ENCODE measurements at regions not wholly inside any gene's neighbourhood (a gene's known extent, or its start where the extent isn't known, plus 50 kb on each side); places are given as distances from the start of the nearest gene placed in this dataset.
"Not testable (repeated sequence)": the region's sequence is repeated elsewhere in the genome, so short reads cannot be mapped to it uniquely, and the experiment has no call there.

DNA sequence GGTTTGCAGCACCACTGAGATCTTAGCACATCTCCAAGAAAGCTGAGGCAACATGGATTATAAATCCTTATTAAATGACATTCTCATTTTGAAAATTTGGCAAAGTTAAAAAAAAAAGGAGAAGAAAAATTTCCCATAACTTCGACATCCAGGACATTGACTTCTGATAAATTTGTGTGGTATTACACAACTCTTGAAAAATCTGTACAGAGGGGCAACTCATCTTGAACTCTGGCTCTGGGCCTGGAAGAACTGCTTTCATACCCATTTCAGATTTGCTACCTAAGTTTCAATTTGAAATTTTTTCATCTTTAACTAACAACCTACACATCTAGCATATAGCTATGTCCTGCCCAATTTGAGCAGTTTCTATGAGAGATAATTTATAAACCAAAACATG is 118.0 kb upstream of the UGP2 start:
- Histone ChIP-seq H3K4me3 (no peak overlapping the region), H3K27ac (no peak overlapping the region), H3K4me1 (no peaks in the 10 kb centered on the region), H3K27me3 (no peaks in the 10 kb centered on the region), H3K9me3 (peaks cover 0 to 3% (median 0%) of the 10 kb centered on the region in 12 donors), H3K36me3 (no peaks in the 10 kb centered on the region)
- DNase-seq (no peak), ATAC-seq (no peak)
- WGBS, 4 donors, result 83 to 91% (median 88%) methylated on average over 1 of the region's 1 CpG
- no peak for TF ChIP-seq POLR2A (IDR thresholded peaks at IDR 0.05)
- no peak for TF ChIP-seq CTCF (IDR thresholded peaks at IDR 0.05)
- intact Hi-C loops (cut with DNase I), result no loop called here

DNA sequence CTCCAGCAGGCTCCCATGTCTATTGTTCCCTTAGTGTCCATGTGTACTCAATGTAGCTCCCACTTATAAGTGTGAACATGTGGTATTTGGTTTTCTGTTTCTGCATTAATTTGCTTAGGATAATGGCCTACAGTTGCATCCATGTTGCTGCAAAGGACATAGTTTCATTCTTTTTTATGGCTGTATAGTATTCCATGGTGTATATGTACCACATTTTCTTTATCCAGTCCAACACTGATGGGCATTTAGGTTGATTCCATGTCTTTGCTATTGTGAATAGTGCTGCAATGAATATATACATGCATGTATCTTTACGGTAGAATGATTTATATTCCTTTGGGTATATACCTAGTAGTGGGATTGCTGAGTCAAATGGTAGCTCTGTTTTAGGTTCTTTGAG is 116.5 kb upstream of the UGP2 start:
- ATAC-seq; H3K36me3 ChIP-seq; H3K27ac ChIP-seq; intact Hi-C loops (cut with DNase I); H3K9me3 ChIP-seq; H3K4me3 ChIP-seq; H3K27me3 ChIP-seq; DNase-seq; H3K4me1 ChIP-seq: not testable (repeated sequence)
- 91 to 100% (median 96%) methylated on average over 1 of the region's 1 CpG for WGBS, 4 donors

DNA sequence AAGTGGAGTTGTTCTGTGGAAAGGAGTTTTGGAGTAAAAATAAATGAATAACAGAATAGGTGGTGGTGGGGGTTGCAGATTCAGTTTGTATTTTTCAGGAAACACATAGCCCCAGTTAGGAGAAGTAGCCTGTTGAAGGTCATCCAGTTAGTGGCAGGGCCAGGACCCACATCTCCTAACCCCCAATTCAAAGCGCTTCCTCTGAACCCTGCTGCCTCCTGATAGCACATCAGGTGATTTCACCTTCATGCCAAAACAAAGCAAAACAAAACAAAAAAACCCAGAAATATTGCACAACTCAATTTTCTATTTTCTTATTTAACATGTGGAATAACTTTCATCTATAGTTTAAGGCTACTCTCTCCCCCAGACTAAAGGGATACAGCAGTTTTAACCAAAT is 112.3 kb upstream of the UGP2 start:
- TF ChIP-seq CTCF (IDR thresholded peaks at IDR 0.05) (no peak), POLR2A (IDR thresholded peaks at IDR 0.05) (no peak)
- whole genome bisulfite sequencing, 4 donors, result 75 to 98% (median 84%) methylated on average over 1 of the region's 1 CpG
- Histone ChIP-seq H3K4me1 (no peaks in the 10 kb centered on the region), H3K27me3 (no peaks in the 10 kb centered on the region), H3K36me3 (no peaks in the 10 kb centered on the region), H3K9me3 (peaks cover 0 to 3% (median 0%) of the 10 kb centered on the region in 12 donors), H3K27ac (no peak overlapping the region), H3K4me3 (no peak overlapping the region)
- ATAC-seq (no peak), DNase-seq (no peak)
- intact Hi-C loops (cut with DNase I), result no loop called here

GRCh38 chr2:63729831-63730230 is 111.9 kb upstream of the UGP2 start:
- TF ChIP-seq CTCF (IDR thresholded peaks at IDR 0.05) (no peak), POLR2A (IDR thresholded peaks at IDR 0.05) (no peak)
- DNase-seq (no peak), ATAC-seq (no peak)
- Histone ChIP-seq H3K36me3 (no peaks in the 10 kb centered on the region), H3K9me3 (peaks cover 0 to 3% (median 0%) of the 10 kb centered on the region in 12 donors), H3K27ac (no peak overlapping the region), H3K4me3 (no peak overlapping the region), H3K4me1 (no peaks in the 10 kb centered on the region), H3K27me3 (no peaks in the 10 kb centered on the region)
- intact Hi-C loops (cut with DNase I), result no loop called here
- 85 to 92% (median 91%) methylated on average over 2 of the region's 2 CpGs for WGBS, 4 donors

DNA sequence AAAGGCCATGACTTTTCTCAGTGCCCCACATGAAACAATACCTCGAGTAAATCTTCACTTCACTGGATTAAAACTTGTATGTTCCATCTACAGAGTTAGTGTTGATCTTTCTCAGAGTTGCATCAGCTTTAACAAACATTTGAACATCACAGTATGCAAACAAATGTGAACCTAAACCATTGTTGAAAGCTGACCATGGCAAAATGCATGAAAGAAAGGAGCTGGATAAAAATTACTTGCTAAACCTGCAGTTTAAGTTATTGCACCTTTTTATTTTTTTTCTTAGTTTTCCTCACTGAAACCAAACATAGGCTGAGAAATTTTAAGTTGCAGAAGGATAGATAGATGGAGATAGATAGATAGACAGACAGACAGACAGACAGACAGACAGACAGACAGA is 107.2 kb upstream of the UGP2 start:
- H3K27me3 ChIP-seq, result no peaks in the 10 kb centered on the region
- DNase-seq (no peak), ATAC-seq (no peak)
- TF ChIP-seq POLR2A (IDR thresholded peaks at IDR 0.05) (no peak), CTCF (IDR thresholded peaks at IDR 0.05) (no peak)
- peaks cover 0 to 27% (median 11%) of the 10 kb centered on the region in 12 donors for H3K4me1 ChIP-seq
- no peak overlapping the region for H3K4me3 ChIP-seq
- no peaks in the 10 kb centered on the region for H3K36me3 ChIP-seq
- H3K9me3 ChIP-seq, result peaks cover 0 to 4% (median 0%) of the 10 kb centered on the region in 12 donors
- intact Hi-C loops (cut with DNase I), result no loop called here
- no peak overlapping the region for H3K27ac ChIP-seq
- WGBS, 4 donors, result 86 to 95% (median 90%) methylated on average over 1 of the region's 1 CpG
